ENCODE measurements at regions not wholly inside any gene's neighbourhood (a gene's known extent, or its start where the extent isn't known, plus 50 kb on each side); places are given as distances from the start of the nearest gene placed in this dataset.

- no peak for DNase-seq
These were observed 763.7 kb upstream of the PHF14 start for GRCh38 chr7:10210000-10210399.

DNA sequence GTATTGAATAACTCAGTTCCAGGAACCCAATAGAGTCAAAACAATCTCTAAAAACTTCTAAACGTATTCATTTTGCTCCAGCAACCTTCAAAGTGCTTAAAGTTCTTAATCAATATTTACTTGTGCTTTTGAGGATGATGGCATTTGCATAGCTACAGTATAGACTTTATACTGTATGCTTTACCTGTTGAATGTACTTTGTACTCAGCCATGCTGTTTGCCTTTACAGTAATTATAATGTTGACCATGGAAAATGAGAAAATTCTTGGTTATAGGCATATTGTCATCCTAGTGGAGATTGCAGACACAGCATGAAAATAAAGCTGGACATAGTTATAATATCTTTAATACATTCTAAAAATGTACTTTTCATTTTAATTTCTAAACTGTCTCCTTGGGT lies 762.7 kb upstream of the PHF14 start:
- DNase-seq, result no peak

DNA sequence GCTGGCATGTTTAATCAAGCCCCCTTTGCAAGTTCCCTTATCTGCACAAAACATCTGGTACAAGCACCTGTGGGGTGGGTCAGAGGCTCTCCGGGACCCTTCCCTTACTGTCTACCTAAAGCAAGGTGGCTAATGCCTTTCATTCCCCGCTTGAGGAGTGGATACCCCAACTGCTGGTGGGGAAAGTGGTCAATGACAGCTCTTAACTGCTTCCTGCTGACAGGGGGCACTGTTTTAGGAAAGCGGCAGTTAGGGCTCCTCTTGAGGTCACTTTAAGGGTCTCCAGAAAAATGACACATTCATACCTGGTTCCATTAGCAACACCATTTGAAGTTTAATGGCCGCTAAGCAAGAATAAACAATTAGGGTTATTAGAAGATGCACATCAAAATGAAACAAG lies 761.8 kb upstream of the PHF14 start:
- no peak for DNase-seq

- no peak for DNase-seq
These were observed 761.0 kb upstream of the PHF14 start for GRCh38 chr7:10212649-10213048.

- no peak for DNase-seq
These were observed 757.2 kb upstream of the PHF14 start for GRCh38 chr7:10216462-10216861.

GRCh38 chr7:10221084-10221483 lies 752.6 kb upstream of the PHF14 start:
- DNase-seq, result no peak

DNA sequence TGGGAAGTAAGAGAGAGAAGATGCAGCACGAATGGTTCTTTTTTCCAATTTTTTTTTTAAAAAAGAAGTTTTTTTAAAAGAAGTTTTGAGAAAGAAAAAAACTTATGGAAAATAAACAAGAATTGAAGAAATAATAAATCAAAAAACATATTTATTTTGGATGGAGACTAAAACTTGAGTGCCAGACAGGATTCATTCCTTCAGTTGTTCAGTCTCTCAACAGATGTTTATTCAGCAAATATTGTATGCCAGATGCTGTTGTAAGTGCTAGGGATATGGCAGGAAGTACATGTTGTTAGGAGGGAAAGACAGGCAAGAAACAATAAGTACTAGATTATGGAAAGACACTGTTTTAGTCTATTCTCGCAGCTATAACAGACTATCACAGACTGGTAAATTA lies 750.7 kb upstream of the PHF14 start:
- no peak for DNase-seq

- DNase-seq, result no peak
These were observed 748.4 kb upstream of the PHF14 start for GRCh38 chr7:10225275-10225674.

DNA sequence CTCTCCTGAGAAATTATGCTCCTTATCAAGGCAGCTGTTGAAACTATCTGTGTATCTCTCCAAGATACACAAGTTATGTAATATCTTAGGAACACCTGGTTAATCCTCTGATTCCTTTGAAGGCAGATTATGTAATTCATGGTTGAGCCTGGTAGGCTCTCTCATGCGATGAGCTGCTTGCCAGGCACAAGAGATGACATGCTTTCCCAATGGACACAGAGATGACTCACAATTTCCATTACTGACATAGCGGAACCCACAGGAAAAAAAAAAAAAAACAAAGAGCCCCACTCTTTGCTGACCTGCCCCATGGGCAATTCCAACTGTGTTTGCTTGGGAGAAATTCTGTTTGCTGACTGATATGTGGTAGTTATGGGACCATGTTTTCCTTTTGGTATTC lies 736.4 kb upstream of the PHF14 start:
- no peak for DNase-seq

- DNase-seq, result no peak
These were observed 735.0 kb upstream of the PHF14 start for GRCh38 chr7:10238641-10239040.

GRCh38 chr7:10239695-10240345 lies 733.9 kb upstream of the PHF14 start:
- no peak for DNase-seq

DNA sequence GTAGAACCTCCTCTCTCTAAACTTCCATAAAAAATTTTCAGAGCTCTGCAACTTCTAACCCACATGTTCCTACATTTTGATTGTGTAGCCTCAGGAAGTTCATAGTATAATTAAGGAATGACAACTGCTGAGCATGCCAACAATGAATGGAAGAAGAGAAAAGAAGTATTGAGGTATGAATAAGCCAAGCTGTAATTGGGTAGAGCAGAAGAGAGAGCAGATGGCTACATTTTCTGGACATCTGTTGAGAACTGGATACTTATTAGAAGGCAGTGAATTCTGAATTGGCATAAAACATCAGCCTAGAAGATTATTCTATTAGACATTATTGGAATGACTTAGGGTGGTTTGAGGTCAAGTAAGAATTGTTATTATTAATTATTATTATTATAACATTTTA lies 728.3 kb upstream of the PHF14 start:
- no peak for DNase-seq

GRCh38 chr7:10257438-10257837 lies 716.2 kb upstream of the PHF14 start:
- no peak for DNase-seq

DNA sequence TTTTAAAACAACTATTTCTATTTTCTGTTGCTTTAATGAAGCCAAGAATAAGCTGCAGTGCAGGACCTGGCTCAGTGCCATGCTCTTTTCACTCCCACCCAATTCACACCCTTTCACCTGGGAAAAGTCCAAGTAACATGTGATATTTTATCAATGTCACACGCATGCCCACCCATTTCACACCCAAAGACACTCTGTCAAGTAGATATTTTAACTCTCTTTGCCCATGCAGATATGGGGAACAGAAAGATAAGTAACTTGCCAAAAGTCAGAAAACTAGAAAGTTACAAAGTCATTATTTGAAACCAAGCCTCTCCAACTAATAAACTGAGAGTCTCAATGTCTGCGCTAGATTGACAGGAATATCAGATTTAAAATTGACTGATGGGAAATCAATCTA lies 706.7 kb upstream of the PHF14 start:
- DNase-seq, result no peak

- DNase-seq, result no peak
These were observed 705.6 kb upstream of the PHF14 start for GRCh38 chr7:10268034-10268433.

- no peak for DNase-seq
These were observed 690.8 kb upstream of the PHF14 start for GRCh38 chr7:10282909-10283308.

- no peak for DNase-seq
These were observed 689.7 kb upstream of the PHF14 start for GRCh38 chr7:10284001-10284400.

GRCh38 chr7:10299384-10299783 lies 674.3 kb upstream of the PHF14 start:
- DNase-seq, result no peak

GRCh38 chr7:10300577-10300976 lies 673.1 kb upstream of the PHF14 start:
- no peak for DNase-seq

DNA sequence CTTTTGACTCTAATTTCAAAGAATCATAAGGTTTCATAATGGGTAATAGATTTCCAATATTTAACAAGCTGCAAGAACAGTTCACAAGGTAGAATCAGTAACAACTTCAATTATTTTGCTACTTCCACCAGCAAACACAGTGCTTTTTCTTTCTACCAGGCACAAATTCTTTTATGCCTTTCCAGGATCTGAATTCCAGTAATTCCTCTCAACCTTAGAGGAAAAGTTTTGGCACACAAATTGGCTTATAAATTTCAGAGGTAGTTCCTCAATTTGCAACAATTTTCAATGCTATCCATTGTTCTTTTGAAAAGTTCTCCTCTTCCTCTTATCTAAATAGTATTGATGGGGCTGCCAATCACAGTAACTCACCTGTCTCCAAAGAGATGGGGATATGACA lies 665.4 kb upstream of the PHF14 start:
- no peak for DNase-seq

DNA sequence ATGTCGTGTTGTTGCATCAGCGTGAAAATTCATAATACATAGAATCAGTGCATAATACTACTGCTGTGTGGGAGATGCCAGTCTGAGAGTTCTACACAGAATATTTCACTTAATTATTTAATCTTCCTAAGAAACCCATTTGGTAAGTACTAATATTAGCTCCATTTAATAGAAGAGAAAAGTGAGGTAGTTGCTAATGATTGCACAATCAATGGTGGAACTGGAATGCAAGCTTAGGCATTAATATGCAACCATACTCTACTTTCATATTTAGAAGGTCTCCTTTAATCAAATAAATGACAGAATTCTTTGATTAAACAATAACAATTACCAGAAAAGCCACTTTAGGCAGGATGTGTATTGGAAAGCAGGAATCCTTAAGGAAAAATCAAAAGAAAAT lies 660.7 kb upstream of the PHF14 start:
- DNase-seq, result no peak

DNA sequence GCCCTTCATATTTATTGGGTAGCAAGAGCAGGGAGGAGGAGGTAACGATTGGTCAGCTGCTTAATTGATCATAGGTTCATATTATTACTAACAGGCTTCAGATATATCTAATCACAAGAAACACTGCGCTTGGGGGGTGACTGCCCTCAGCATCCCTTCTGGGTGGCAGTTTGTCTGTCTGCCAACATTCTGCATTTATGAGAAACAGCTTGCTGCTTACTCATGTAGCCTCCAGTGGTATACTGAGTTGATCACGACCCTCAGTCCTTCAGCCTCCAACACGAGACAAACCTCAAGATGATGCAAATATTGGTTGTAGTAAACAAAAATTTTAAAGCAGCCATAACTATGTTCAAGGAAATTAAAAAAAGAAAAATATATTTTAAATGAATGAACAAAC lies 657.8 kb upstream of the PHF14 start:
- no peak for DNase-seq

DNA sequence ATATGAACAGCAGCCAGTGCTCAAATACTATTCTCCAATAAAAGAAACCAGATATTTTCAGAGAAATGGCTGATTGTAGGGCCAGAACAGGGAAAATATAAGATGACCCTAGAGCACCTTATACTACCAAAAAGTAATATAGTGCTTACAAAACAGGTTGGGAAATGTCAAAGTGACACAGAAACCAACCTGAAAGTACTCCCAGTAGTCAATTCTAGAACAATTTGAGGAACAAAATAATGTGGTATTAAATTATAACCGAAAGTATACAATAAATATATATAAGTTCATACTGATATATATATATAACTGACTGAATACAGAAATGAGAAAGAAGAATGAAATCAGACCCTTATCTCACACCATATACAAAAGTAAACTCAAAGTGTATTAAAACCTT lies 657.2 kb upstream of the PHF14 start:
- DNase-seq, result no peak

DNA sequence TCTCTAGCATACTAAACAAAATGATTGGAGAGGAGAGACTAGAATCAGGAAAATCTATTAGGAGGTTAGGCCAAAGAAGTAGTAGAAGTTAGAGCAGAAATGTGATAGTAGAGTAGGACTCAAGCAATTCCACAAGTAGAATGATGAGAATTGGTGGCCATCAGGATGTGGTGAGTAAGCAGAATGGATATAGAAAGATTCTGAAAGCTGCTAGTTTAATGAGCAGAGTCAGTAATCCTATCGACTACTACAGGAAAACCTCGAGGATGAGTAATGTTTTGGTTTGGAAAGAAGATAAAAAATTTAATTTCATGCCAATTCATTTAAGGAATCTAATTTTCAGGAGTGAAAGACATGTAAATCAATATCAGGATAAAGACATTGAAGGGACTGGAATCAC lies 648.3 kb upstream of the PHF14 start:
- DNase-seq, result no peak

DNA sequence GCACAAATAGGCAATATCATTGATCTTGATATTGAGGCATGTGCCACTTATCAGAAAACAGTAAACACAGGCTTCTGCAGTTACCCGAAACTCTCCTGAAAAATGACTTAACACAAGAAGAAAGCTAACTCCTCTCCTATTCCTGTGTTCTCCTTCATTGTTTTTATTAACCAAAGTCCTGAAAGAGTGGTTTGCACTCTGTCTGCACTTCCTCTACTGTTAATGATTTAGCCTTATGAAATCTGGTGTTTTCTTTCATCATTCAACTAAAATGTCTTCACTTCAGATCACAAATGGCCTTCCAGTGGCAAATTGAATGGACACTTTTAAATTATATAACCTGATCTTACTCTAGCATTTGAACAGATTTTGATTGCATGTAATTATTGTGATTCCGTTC lies 630.6 kb upstream of the PHF14 start:
- no peak for DNase-seq

DNA sequence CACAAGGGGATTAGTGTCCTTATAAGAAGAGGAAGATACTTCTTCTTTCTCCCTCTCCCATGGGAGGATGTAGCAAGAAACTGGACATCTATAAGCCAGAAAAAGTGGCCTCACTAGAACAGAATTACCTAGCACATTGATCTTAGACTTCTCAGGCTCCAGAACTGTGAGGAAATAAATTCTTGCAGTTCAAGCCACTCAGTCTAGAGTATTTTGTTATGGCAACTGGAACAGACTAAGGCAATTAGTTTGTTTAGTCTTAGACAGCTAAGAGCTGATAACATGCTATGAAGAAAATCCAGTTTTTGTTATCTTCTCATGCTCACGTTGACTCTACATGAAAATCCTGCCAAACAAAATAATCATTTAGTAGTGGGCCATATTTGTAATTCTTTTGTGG lies 627.6 kb upstream of the PHF14 start:
- DNase-seq, result no peak

All from stimulated activated CD4-positive, alpha-beta T cell treated with anti-CD3 and anti-CD28 coated beads, Interleukin-12 subunit alpha, Interleukin-12 subunit beta, amount 100 ng/mL, for 4 hours (primary cell).